GM10266 (cell line): ENCODE measurements at regions not wholly inside any gene's neighbourhood (a gene's known extent, or its start where the extent isn't known, plus 50 kb on each side); places are given as distances from the start of the nearest gene placed in this dataset.

Source experiments
- DNase-seq: peaks from one replicate; pipeline ENCODE4 v3.0.0; 2012; ENCODE audit errors: extremely low spot score
- TF ChIP-seq, protein P1 (sequence below): IDR thresholded peaks from 2 replicates; pipeline ENCODE4 v1.5.1; 2012; ENCODE audit warnings: mild to moderate bottlenecking, low read depth; ENCODE audit not compliant: control insufficient read depth, insufficient read depth; ENCODE audit errors: missing control alignments

DNA sequence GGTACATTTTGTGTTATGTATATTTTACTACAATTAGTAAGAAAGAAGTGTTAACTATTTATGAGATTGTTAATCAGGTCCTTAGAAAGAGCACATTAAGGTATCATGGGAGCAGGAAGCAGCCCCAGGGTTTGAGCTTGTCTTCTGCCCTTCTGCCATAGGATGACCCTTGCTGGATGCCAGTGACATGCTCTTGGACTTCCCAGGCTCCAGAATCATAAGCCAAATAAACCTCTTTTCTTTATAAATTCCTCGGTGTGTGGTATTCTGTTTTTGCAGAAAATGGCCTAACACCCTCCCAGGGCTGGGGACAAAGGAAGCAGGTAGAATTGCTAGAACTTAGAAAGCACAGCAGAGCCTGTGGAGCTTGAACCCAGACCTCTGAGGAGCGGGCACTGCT, 164.7 kb downstream of the VRK1 start:
- DNase-seq: no peak
- TF ChIP-seq, protein P1, sequence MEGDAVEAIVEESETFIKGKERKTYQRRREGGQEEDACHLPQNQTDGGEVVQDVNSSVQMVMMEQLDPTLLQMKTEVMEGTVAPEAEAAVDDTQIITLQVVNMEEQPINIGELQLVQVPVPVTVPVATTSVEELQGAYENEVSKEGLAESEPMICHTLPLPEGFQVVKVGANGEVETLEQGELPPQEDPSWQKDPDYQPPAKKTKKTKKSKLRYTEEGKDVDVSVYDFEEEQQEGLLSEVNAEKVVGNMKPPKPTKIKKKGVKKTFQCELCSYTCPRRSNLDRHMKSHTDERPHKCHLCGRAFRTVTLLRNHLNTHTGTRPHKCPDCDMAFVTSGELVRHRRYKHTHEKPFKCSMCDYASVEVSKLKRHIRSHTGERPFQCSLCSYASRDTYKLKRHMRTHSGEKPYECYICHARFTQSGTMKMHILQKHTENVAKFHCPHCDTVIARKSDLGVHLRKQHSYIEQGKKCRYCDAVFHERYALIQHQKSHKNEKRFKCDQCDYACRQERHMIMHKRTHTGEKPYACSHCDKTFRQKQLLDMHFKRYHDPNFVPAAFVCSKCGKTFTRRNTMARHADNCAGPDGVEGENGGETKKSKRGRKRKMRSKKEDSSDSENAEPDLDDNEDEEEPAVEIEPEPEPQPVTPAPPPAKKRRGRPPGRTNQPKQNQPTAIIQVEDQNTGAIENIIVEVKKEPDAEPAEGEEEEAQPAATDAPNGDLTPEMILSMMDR: no peak

DNA sequence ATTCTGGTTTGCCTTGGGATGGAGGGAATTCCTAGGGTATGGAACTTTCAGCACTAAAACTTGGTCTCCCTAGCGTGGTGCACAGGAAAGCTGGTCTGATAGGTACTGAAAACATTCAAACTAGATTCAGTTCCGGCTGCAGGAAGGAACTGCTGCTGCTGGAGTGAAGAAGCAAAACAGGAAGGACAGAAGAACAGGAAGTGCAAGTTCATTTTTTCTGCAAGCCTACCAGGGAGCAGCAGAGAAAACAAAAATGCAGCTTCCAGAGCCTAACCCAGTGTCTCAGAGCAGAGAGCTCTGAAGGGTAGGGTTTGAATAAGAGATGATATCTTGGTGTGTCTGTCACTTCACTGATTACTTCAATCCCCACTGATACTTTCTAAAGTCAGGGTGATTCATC, 165.2 kb downstream of the VRK1 start:
- TF ChIP-seq, protein P1: no peak
- no peak for DNase-seq

DNA sequence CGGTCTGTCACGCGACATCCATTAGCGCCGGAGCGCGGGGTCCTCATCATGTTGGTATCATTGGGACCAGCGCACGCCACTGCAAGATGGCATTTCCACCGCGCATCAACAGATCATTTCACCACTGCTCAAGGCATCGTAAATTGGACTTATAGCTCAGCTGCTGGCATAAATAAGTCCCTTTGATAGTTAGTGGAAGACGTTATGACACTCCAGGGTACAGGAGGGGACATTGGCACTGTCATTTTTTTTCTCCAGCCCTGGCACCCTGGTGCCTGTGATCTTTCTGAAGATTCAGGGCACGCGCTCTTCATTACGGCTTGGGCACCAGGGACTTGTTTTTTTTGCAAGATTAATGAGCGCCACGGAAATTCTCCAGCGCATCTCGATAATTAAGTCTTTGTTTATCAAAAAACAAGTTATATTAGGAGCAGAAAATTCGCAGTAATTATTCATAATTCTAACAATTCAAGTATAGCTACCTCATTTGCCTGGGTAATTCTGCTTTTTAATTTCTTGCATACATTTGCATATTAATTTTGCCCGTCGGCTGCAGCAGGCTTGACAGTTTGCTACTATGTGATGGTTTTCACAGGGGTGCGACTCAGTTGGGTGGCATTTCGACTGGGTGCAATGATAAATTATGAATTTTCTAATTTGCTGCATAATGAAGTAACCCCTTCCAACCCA, 167.7 kb downstream of the VRK1 start:
- TF ChIP-seq, protein P1: no peak
- DNase-seq: no peak

DNA sequence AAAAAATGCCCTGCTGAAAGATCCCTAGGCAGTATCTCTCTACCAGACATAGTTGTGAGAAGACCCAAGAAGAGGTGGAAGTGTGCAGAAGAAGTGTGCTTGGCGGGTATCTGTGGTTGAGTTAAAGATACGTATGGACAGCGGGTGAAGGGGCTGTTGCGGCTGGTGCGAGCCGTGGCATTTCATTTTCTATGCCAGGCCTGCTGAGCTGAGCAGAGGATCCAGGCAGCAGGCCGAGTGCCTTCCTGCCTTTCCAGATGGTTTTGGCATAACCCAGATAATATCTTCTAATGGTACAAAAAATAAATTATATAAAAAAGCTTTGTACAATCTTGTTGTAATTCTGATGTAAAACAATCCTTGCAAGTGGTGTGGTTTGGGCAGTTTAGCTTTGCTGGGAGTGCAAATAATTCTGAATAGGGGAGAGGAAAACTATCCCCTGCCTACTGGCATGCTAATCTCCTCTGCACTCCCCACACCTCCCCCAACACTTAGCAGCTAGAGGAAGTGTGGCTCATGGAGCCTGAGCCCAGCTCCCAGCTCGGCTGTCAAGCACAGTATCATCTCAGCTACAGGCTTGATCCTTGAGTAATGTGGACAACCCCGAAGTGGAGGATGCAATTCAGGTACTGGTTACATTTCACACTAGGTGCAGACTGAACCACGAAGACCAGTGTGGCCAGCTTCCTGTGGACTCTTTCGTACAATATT, 168.9 kb downstream of the VRK1 start:
- no peak for DNase-seq
- TF ChIP-seq, protein P1: no peak

DNA sequence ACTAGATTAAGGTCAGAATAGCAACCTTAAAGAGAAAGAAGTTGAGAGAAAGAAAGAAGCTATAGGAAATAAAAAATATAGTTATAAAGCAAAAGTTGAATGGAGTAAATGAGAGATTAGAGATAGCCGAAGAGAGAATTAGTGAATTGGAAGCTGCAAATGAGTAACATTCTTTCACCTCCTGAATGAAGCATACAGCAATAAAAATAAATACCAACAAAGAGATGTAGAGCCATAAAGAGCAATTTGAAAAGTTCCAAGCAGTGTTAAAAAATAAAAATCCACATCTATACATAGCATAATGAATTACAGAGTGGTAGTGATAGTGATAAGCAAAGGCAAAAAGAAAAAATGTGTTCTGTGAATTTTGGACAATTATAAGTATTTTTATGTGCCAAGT, 177.9 kb downstream of the VRK1 start:
- TF ChIP-seq, protein P1: no peak
- DNase-seq: no peak

DNA sequence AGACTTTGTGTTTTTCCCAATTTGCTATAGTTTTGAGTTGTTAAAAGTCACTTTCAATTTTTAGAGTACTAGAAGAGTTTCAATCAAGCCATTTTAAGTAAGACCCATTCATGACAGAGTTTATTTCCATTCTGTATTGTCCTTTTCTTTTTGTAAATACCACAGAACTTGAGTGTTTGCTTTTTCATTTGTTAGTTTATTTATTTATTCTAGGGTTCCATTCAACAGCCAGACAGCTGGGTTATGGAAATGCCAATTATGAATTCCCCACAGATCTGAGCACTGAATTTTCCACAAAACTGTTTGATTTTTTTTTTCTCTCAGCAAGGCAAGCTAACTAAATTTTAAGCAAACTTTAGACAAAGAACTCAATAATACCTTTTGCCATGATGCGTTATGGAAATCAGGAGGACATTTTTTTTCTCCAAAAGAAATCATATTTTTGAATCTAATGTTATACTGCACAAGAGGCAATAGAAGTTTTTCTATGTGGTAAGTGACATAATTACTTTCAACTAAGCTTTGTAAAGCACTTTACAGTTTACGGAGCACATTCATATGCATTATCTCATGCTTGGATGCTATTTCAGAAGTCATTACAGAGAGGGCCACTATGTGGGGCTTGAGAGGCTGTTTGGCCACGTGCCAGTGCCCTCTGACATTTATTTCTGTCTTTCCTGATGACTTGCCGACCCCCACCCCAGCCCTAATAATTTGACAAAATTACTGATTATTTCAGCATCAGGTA, 181.5 kb downstream of the VRK1 start:
- TF ChIP-seq, protein P1: no peak
- no peak for DNase-seq
